ENCODE measurements at regions not wholly inside any gene's neighbourhood (a gene's known extent, or its start where the extent isn't known, plus 50 kb on each side); places are given as distances from the start of the nearest gene placed in this dataset.

DNA sequence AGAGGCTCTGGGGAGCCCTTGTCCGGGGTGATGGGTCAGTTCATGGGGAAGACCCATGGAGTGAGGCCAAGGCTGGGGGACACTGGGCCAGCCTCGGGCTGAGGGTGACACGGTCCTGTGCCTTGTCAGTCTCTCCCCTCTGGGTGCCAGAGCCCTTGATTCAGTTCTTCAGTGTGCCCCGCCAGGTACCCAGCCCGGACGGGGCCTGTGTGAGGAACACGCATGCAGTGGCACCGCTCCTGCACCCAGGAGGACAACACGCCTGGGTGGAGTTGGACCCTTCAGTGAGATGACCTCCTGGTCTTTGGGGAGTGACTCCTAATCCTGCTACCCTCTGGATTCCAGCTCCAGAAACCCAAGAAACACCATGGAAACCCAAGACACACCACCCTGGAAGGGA is 264.4 kb downstream of the LOXHD1 start:
- DNase-seq (ENCODE audit: unreplicated experiment) = no peak
- H3K9me3 Mint-ChIP-seq (ENCODE audit: unreplicated experiment) = no peaks in the 10 kb centered on the region
- peaks cover 15% of the 10 kb centered on the region for H3K4me1 Mint-ChIP-seq (ENCODE audit: insufficient read depth, unreplicated experiment)
- POLR2A ChIA-PET = no interaction called here
- H3K36me3 Mint-ChIP-seq (ENCODE audit: insufficient read depth, unreplicated experiment) = peaks cover 5% of the 10 kb centered on the region
- no peak overlapping the region for H3K4me3 Mint-ChIP-seq (ENCODE audit: unreplicated experiment)
- CTCF ChIA-PET = interaction anchor here (0.9 to 1.2 kb wide), 2 partner anchors 111 to 265 kb away, joined by 3 read pairs; partner anchors contain the start of gene LOXHD1
- H3K27ac Mint-ChIP-seq (ENCODE audit: low read depth, unreplicated experiment) = no peak overlapping the region
- TF ChIP-seq, protein P1, sequence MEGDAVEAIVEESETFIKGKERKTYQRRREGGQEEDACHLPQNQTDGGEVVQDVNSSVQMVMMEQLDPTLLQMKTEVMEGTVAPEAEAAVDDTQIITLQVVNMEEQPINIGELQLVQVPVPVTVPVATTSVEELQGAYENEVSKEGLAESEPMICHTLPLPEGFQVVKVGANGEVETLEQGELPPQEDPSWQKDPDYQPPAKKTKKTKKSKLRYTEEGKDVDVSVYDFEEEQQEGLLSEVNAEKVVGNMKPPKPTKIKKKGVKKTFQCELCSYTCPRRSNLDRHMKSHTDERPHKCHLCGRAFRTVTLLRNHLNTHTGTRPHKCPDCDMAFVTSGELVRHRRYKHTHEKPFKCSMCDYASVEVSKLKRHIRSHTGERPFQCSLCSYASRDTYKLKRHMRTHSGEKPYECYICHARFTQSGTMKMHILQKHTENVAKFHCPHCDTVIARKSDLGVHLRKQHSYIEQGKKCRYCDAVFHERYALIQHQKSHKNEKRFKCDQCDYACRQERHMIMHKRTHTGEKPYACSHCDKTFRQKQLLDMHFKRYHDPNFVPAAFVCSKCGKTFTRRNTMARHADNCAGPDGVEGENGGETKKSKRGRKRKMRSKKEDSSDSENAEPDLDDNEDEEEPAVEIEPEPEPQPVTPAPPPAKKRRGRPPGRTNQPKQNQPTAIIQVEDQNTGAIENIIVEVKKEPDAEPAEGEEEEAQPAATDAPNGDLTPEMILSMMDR (IDR thresholded peaks at IDR 0.05; ENCODE audit: unreplicated experiment) = no peak
- no TSS peak for BruUV-seq (replicated peaks)
- no peaks in the 10 kb centered on the region for H3K27me3 Mint-ChIP-seq (ENCODE audit: insufficient read depth, unreplicated experiment)
- intact Hi-C loops (cut with micrococcal nuclease) = no loop called here

DNA sequence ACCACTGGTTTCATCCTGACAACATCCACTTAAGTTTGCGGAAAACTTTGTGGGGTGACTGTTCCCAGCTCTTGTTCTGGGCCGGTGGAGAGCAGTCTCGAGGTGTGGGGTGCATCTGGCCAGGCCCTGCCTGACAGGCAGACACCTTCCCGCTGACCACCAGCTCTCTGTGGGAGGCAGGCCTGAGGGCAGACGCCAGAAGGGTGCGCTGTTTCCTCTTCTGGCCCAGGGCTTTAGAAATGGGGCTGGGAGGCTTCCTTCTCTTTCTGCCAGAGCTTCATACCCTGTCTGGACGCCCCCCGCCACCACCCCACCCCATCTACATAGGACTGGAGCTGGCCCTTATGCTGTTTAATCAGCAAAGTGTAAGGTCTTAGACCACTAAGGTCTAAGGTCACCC is 263.8 kb downstream of the LOXHD1 start:
- Mint-ChIP-seq H3K4me3 (ENCODE audit: unreplicated experiment) (no peak overlapping the region), H3K36me3 (ENCODE audit: insufficient read depth, unreplicated experiment) (peaks cover 6% of the 10 kb centered on the region), H3K27me3 (ENCODE audit: insufficient read depth, unreplicated experiment) (no peaks in the 10 kb centered on the region), H3K9me3 (ENCODE audit: unreplicated experiment) (no peaks in the 10 kb centered on the region), H3K4me1 (ENCODE audit: insufficient read depth, unreplicated experiment) (peaks cover 8% of the 10 kb centered on the region), H3K27ac (ENCODE audit: low read depth, unreplicated experiment) (no peak overlapping the region)
- intact Hi-C loops (cut with micrococcal nuclease) = no loop called here
- CTCF ChIA-PET = interaction anchor here (0.9 to 1.2 kb wide), 2 partner anchors 112 to 264 kb away, joined by 3 read pairs; partner anchors contain the start of gene LOXHD1
- POLR2A ChIA-PET = no interaction called here
- no TSS peak for BruUV-seq (replicated peaks)
- TF ChIP-seq, protein P1 (IDR thresholded peaks at IDR 0.05; ENCODE audit: unreplicated experiment) = no peak
- no peak for DNase-seq (ENCODE audit: unreplicated experiment)

GRCh38 chr18:46393961-46394360 is 263.1 kb downstream of the LOXHD1 start:
- CTCF ChIA-PET = no interaction called here

DNA sequence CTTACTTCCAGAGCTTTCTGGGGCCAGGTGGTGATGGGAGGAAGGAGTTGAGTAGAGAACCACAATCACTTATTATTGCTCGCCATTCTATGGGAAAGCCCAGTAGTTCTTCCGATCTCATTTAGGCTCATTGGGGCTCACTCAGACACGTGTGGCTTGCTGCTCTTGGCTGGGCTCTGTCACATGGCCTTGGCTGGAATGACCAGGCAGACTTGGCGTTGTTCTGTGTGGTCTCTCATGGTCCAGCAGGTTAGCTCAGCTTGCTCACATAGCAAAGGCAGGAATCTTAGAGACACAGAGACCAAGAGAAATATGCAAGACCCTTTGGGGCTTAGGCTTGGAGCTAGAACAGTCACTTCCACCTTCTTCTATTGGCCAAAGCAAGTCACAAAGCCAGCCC is 261.2 kb downstream of the LOXHD1 start:
- Mint-ChIP-seq H3K4me3 (ENCODE audit: unreplicated experiment) (no peak overlapping the region), H3K4me1 (ENCODE audit: insufficient read depth, unreplicated experiment) (no peaks in the 10 kb centered on the region), H3K9me3 (ENCODE audit: unreplicated experiment) (no peaks in the 10 kb centered on the region), H3K36me3 (ENCODE audit: insufficient read depth, unreplicated experiment) (peaks cover 16% of the 10 kb centered on the region), H3K27ac (ENCODE audit: low read depth, unreplicated experiment) (peak overlapping the region; percentile 22), H3K27me3 (ENCODE audit: insufficient read depth, unreplicated experiment) (no peaks in the 10 kb centered on the region)
- TF ChIP-seq, protein P1 (IDR thresholded peaks at IDR 0.05; ENCODE audit: unreplicated experiment) = no peak
- no peak for DNase-seq (ENCODE audit: unreplicated experiment)
- intact Hi-C loops (cut with micrococcal nuclease) = no loop called here
- ChIA-PET POLR2A (interaction anchor here (0.9 to 1.3 kb wide), 2 partner anchors 8 to 10 kb away, joined by 3 to 5 read pairs; no protein-coding TSS in a partner anchor), CTCF (interaction anchor here (1.3 to 2.5 kb wide), 2 partner anchors 114 to 227 kb away, joined by 6 to 9 read pairs; no protein-coding TSS in a partner anchor)
- no TSS peak for BruUV-seq (replicated peaks)

More at GRCh38 chr18:46393961-46394360, 263.1 kb downstream of the LOXHD1 start:
- Mint-ChIP-seq H3K9me3 (ENCODE audit: unreplicated experiment) (no peaks in the 10 kb centered on the region), H3K27me3 (ENCODE audit: insufficient read depth, unreplicated experiment) (no peaks in the 10 kb centered on the region), H3K27ac (ENCODE audit: low read depth, unreplicated experiment) (no peak overlapping the region), H3K36me3 (ENCODE audit: insufficient read depth, unreplicated experiment) (peaks cover 6% of the 10 kb centered on the region), H3K4me1 (ENCODE audit: insufficient read depth, unreplicated experiment) (peaks cover under 1% of the 10 kb centered on the region), H3K4me3 (ENCODE audit: unreplicated experiment) (no peak overlapping the region)
- no peak for DNase-seq (ENCODE audit: unreplicated experiment)
- BruUV-seq (replicated peaks) = no TSS peak
- intact Hi-C loops (cut with micrococcal nuclease) = no loop called here
- TF ChIP-seq, protein P1 (IDR thresholded peaks at IDR 0.05; ENCODE audit: unreplicated experiment) = no peak
- POLR2A ChIA-PET = no interaction called here
